WI38 (cell line): ENCODE measurements at regions not wholly inside any gene's neighbourhood (a gene's known extent, or its start where the extent isn't known, plus 50 kb on each side); places are given as distances from the start of the nearest gene placed in this dataset.
"Not testable (repeated sequence)": the region's sequence is repeated elsewhere in the genome, so short reads cannot be mapped to it uniquely, and the experiment has no call there.

Source experiments
- H3K4me3 ChIP-seq: 2 replicates; pipeline ENCODE4 v1.5.1; 2011; ENCODE audit warnings: low read depth, mild to moderate bottlenecking, control low read depth, low read length
- TF ChIP-seq, protein P1 (sequence below): IDR thresholded peaks from 2 replicates; pipeline ENCODE4 v1.5.1; 2012; ENCODE audit warnings: low read depth, mild to moderate bottlenecking, control low read depth, low read length

DNA sequence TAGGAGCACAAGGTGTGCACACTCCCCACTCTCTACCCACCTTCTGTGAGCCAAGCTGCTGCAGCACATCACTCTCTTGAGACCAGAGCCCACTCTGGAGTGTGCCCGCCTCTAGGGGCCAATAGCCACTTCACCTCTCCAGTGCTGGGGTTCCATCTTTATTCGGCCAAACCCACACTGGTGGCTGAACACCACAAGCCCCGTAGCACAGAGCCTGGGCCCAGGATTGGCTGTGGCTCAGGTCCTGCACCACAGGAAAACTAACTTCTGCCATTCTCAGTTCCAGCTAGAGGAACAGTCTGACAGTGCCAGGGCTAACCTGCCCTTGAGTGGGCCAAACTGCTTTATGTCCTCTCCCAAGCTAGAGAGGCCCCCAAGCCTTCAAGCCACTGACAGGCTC, 111.0 kb upstream of the TOX3 start:
- H3K4me3 ChIP-seq, result no peak overlapping the region
- TF ChIP-seq, protein P1, sequence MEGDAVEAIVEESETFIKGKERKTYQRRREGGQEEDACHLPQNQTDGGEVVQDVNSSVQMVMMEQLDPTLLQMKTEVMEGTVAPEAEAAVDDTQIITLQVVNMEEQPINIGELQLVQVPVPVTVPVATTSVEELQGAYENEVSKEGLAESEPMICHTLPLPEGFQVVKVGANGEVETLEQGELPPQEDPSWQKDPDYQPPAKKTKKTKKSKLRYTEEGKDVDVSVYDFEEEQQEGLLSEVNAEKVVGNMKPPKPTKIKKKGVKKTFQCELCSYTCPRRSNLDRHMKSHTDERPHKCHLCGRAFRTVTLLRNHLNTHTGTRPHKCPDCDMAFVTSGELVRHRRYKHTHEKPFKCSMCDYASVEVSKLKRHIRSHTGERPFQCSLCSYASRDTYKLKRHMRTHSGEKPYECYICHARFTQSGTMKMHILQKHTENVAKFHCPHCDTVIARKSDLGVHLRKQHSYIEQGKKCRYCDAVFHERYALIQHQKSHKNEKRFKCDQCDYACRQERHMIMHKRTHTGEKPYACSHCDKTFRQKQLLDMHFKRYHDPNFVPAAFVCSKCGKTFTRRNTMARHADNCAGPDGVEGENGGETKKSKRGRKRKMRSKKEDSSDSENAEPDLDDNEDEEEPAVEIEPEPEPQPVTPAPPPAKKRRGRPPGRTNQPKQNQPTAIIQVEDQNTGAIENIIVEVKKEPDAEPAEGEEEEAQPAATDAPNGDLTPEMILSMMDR, result no peak

GRCh38 chr16:52655916-52656315, 109.0 kb upstream of the TOX3 start:
- not testable (repeated sequence) for H3K4me3 ChIP-seq

- H3K4me3 ChIP-seq, result not testable (repeated sequence)
Measured at GRCh38 chr16:52655156-52655555, 108.2 kb upstream of the TOX3 start.

- no peak overlapping the region for H3K4me3 ChIP-seq
- TF ChIP-seq, protein P1, result no peak
Measured at GRCh38 chr16:52652033-52652432, 105.1 kb upstream of the TOX3 start.

DNA sequence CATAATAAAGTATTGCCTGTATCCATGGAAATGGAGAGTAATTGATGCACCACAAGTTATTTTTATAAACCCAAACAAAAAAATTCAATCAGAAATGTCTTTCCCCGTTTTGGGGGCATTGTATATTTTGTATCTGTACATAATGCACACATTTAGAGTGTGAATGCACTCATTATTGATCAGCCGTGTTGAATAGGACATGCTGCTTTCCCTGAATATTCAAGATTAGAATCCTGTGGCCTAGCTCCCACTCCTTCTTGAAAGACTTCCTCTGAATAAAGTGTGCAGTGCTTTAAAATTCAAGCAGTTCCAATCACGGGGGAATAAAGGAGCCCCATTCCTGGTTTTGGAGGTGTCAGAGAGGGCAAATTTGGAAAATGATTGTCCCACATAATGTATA, 103.8 kb upstream of the TOX3 start:
- TF ChIP-seq, protein P1, result no peak
- no peak overlapping the region for H3K4me3 ChIP-seq

GRCh38 chr16:52650318-52650717, 103.4 kb upstream of the TOX3 start:
- TF ChIP-seq, protein P1, result no peak

DNA sequence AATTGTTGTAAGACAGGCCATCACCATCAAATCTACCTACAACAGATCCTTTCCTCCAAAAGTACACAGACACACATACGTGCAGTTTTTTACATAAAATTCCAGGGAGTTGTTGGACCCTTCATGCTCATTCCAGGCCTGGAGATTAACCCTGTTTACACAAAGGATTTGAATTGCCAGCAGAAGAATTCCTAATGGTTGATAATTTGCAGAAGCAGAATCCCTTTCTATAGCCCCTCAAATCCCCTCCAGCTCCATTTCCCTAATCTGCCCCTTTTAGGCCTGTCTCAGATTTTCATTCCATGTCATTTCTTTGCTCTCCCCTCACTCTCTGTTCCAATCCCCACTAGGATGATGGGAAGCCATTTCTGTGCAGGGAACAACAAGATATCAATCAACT, 102.9 kb upstream of the TOX3 start:
- TF ChIP-seq, protein P1, result no peak
- no peak overlapping the region for H3K4me3 ChIP-seq

More at GRCh38 chr16:52650318-52650717, 103.4 kb upstream of the TOX3 start:
- no peak overlapping the region for H3K4me3 ChIP-seq

DNA sequence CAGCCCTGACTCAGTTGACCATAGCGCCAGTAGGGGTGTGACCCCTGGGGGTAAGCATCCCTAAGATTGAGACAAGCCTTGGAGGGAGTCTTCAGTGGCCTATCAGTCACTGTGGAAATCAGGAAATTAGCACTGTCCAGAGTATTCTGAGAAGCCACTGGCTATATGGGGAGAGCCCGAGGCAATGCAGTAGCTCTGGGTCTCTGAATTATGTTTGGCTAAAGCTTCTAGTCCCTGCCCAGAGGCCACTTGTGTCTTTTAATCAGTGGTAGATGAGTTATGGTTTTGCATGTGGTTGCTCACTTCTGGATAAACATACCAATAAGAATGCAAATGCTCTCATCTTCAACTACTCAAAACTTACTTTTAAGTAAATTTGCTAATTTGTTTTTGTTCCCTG, 100.6 kb upstream of the TOX3 start:
- H3K4me3 ChIP-seq, result no peak overlapping the region
- TF ChIP-seq, protein P1, result no peak
